Endodermal cell (in vitro differentiated cells): ENCODE measurements at regions not wholly inside any gene's neighbourhood (a gene's known extent, or its start where the extent isn't known, plus 50 kb on each side); places are given as distances from the start of the nearest gene placed in this dataset.
"Not testable (repeated sequence)": the region's sequence is repeated elsewhere in the genome, so short reads cannot be mapped to it uniquely, and the experiment has no call there.

Experiments
- DNase-seq: peaks from one replicate; pipeline ENCODE4 v3.0.0-alpha.2; 2017
- H3K27ac ChIP-seq: 2 replicates; pipeline ENCODE4 v1.5.1; 2013; ENCODE audit warnings: mild to moderate bottlenecking, low read depth, low read length, moderate library complexity
- H3K27me3 ChIP-seq: 2 replicates; pipeline ENCODE4 v1.6.1; 2013; ENCODE audit warnings: mild to moderate bottlenecking, low read length, moderate library complexity; ENCODE audit not compliant: insufficient read depth, control insufficient read depth, poor library complexity, severe bottlenecking
- H3K36me3 ChIP-seq: 2 replicates; pipeline ENCODE4 v1.7.0; 2013; ENCODE audit warnings: mild to moderate bottlenecking, low read length, moderate library complexity; ENCODE audit not compliant: control insufficient read depth, insufficient read depth
- H3K4me1 ChIP-seq: one replicate; pipeline ENCODE4 v1.7.0; 2013; ENCODE audit warnings: low read length; ENCODE audit not compliant: control insufficient read depth, insufficient read depth
- H3K4me3 ChIP-seq: 2 replicates; pipeline ENCODE4 v1.5.1; 2013; ENCODE audit warnings: mild to moderate bottlenecking, low read length, moderate library complexity
- H3K9ac ChIP-seq: 2 replicates; pipeline ENCODE4 v1.6.1; 2013; ENCODE audit warnings: mild to moderate bottlenecking, low read length, moderate library complexity; ENCODE audit not compliant: poor library complexity, severe bottlenecking; ENCODE audit errors: extremely low read depth
- H3K9me3 ChIP-seq: 2 replicates; pipeline ENCODE4 v1.6.1; 2013; ENCODE audit warnings: mild to moderate bottlenecking, low read length, moderate library complexity; ENCODE audit not compliant: control insufficient read depth
- H3K27ac Mint-ChIP-seq: 2 replicates; pipeline ENCODE4 v1.8.0; 2020; ENCODE audit warnings: mixed read lengths
- H3K27me3 Mint-ChIP-seq: 2 replicates; pipeline ENCODE4 v1.8.0; 2021; ENCODE audit warnings: mild to moderate bottlenecking, mixed read lengths; ENCODE audit not compliant: insufficient read depth
- H3K36me3 Mint-ChIP-seq: 2 replicates; pipeline ENCODE4 v1.8.0; 2020; ENCODE audit warnings: low read depth, mixed read lengths
- H3K4me1 Mint-ChIP-seq: 2 replicates; pipeline ENCODE4 v1.8.0; 2020; ENCODE audit warnings: mixed read lengths
- H3K4me3 Mint-ChIP-seq: 2 replicates; pipeline ENCODE4 v1.8.0; 2020; ENCODE audit warnings: mild to moderate bottlenecking, moderate library complexity, mixed read lengths
- H3K9me3 Mint-ChIP-seq: 2 replicates; pipeline ENCODE4 v1.8.0; 2020; ENCODE audit warnings: mild to moderate bottlenecking, mixed read lengths
- CTCF ChIP-seq: fragments of 200-600 bp; sonication (generic); conservative IDR thresholded peaks from 2 replicates; pipeline ENCODE4 v1.5.0; 2021; ENCODE audit warnings: antibody characterized with exemption, mild to moderate bottlenecking
- WGBS, 2 experiments: methylation state at CpG; one replicate each; pipeline versions ENCODE4 v1.1.5 to v1.1.7; 2013; ENCODE audit warnings: missing lambda C conversion rate in 2 of 2, mixed read lengths in 1 of 2; ENCODE audit not compliant: insufficient coverage in 1 of 2, insufficient read length in 1 of 2; 5-methylcytosine and 5-hydroxymethylcytosine counted together

GRCh38 chr10:26372513-26373354 lies 65.4 kb upstream of the APBB1IP start:
- no peak overlapping the region for H3K4me3 Mint-ChIP-seq

GRCh38 chr10:26374426-26374825 lies 63.7 kb upstream of the APBB1IP start:
- TF ChIP-seq CTCF, result no peak
- Mint-ChIP-seq H3K4me3 (no peak overlapping the region), H3K9me3 (peaks cover 10% of the 10 kb centered on the region), H3K4me1 (peaks cover 16% of the 10 kb centered on the region), H3K27me3 (peaks cover 5% of the 10 kb centered on the region), H3K27ac (no peak overlapping the region), H3K36me3 (no peaks in the 10 kb centered on the region)
- Histone ChIP-seq H3K27me3 (peaks cover 19% of the 10 kb centered on the region), H3K4me3 (no peak overlapping the region), H3K9ac (no peak overlapping the region), H3K36me3 (no peaks in the 10 kb centered on the region), H3K27ac (no peak overlapping the region), H3K4me1 (peaks cover 5% of the 10 kb centered on the region), H3K9me3 (peaks cover 25% of the 10 kb centered on the region)
- no peak for DNase-seq
- 92 to 93% methylated on average over 3 to 4 of the region's 4 CpGs for WGBS, 2 experiments

More at GRCh38 chr10:26372513-26373354, 65.4 kb upstream of the APBB1IP start:
- TF ChIP-seq CTCF, result no peak
- no peak for DNase-seq
- Histone ChIP-seq H3K27ac (no peak overlapping the region), H3K4me1 (peaks cover 5% of the 10 kb centered on the region), H3K36me3 (no peaks in the 10 kb centered on the region), H3K27me3 (peaks cover 23% of the 10 kb centered on the region), H3K9me3 (peaks cover 18% of the 10 kb centered on the region), H3K4me3 (no peak overlapping the region), H3K9ac (no peak overlapping the region)
- Mint-ChIP-seq H3K9me3 (peaks cover 7% of the 10 kb centered on the region), H3K4me1 (peaks cover 12% of the 10 kb centered on the region), H3K27ac (no peak overlapping the region), H3K27me3 (peaks cover 10% of the 10 kb centered on the region), H3K36me3 (no peaks in the 10 kb centered on the region)
- WGBS, 2 experiments, result 83 to 85% methylated on average over 1 to 4 of the region's 4 CpGs

GRCh38 chr10:26377224-26377810 lies 60.8 kb upstream of the APBB1IP start:
- peak overlapping the region; percentile 42 for H3K27ac Mint-ChIP-seq
- H3K4me1 Mint-ChIP-seq, result peaks cover 19% of the 10 kb centered on the region
- H3K4me3 Mint-ChIP-seq, H3K27me3 ChIP-seq, H3K36me3 ChIP-seq, H3K36me3 Mint-ChIP-seq, H3K27ac ChIP-seq, H3K27me3 Mint-ChIP-seq, H3K9ac ChIP-seq, H3K4me1 ChIP-seq: not testable (repeated sequence)
- peaks cover 25% of the 10 kb centered on the region for H3K9me3 Mint-ChIP-seq
- peak; percentile 60 for DNase-seq
- Histone ChIP-seq H3K4me3 (peak overlapping the region; percentile 30), H3K9me3 (peaks cover 48% of the 10 kb centered on the region)
- 56 to 92% methylated on average over 2 to 9 of the region's 9 CpGs for WGBS, 2 experiments
